CD4-positive, alpha-beta T cell treated with Interferon gamma for 1 hour (primary cell): ENCODE measurements at regions not wholly inside any gene's neighbourhood (a gene's known extent, or its start where the extent isn't known, plus 50 kb on each side); places are given as distances from the start of the nearest gene placed in this dataset.

ENCODE experiments used
- DNase-seq: peaks from one replicate; pipeline ENCODE4 v3.0.0-alpha.2; 2020

- no peak for DNase-seq
These were observed 59.4 kb upstream of the XYLT1 start for GRCh38 chr16:17529982-17530760.

GRCh38 chr16:17526956-17527937 lies 56.5 kb upstream of the XYLT1 start:
- no peak for DNase-seq

DNA sequence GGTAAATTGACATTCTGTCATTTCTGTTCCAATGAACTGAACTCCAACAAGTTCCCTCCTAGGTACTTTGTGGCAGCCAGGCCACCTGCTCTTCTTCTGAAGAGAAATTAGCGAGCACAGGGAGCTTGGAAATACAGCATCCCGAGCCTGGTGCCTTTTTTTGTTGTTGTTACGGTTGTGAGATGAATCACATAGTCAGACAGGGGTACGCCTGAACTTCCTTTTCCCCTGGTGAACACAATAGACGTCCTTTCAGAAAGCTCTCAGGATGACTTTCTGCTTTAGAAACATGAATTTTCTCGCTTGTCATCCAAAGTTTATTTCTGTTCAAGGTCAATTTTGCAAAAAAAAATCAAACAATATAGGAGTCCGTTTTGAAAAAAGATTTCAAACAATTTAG lies 53.9 kb upstream of the XYLT1 start:
- DNase-seq = no peak

GRCh38 chr16:17520561-17520960 lies 49.8 kb upstream of the XYLT1 start:
- DNase-seq = no peak
